K562 (cell line): ENCODE measurements at regions not wholly inside any gene's neighbourhood (a gene's known extent, or its start where the extent isn't known, plus 50 kb on each side); places are given as distances from the start of the nearest gene placed in this dataset.

Source experiments
- ATAC-seq: fragments of 200-7000 bp; cut with Tn5 transposase; 3 replicates; pipeline ENCODE4 v1.9.1; 2020; ENCODE audit warnings: moderate library complexity
- BruUV-seq: library from RNA; stranded (reverse); fragments of 400-500 nt; replicated peaks from 2 replicates; lab custom pipeline; 2021; lab: Mats Ljungman, UMichigan
- CTCF ChIA-PET: fragments of 300-600 bp; formaldehyde crosslinking; extraction: SDS; loops from one replicate; lab custom pipeline; 2021; ENCODE audit warnings: low intra/inter-chr PET ratio; lab: Yijun Ruan, JAX
- POLR2A ChIA-PET: fragments of 300-600, 350-650 bp; sonication (Branson Sonifier 250); formaldehyde crosslinking; extraction: SDS; loops from one replicate; lab custom pipeline; 2021; ENCODE audit warnings: antibody characterized with exemption, inconsistent platforms; lab: Yijun Ruan, JAX
- DNase-seq, 4 experiments: peaks; one replicate each; pipeline versions ENCODE4 v3.0.0 to v3.0.0-alpha.2; 2011 to 2018; ENCODE audit warnings: low spot score in 3 of 4, mixed read lengths in 3 of 4; ENCODE audit errors: extremely low read depth in 1 of 4
- FAIRE-seq: peaks from 2 replicates; lab custom pipeline; 2011; peaks lifted over from hg19 to GRCh38; lab: Jason Lieb, UNC
- H2AFZ ChIP-seq: 2 replicates; pipeline ENCODE4 v1.6.0; 2011; ENCODE audit warnings: low read depth, low read length, control low read depth, inconsistent platforms
- H3K27ac ChIP-seq: fragments of 200-600 bp; 3 replicates; pipeline ENCODE4 v1.8.0; 2011; ENCODE audit warnings: low read depth, mild to moderate bottlenecking, control low read depth, inconsistent platforms, low read length, moderate library complexity, mixed read lengths; ENCODE audit errors: extremely low read depth
- H3K27me3 ChIP-seq, 2 experiments: fragments of 300-600 bp in 1 of 2; 2 replicates in 1 of 2; 3 replicates in 1 of 2; pipeline versions ENCODE4 v1.6.0 to v1.8.0; 2011; ENCODE audit warnings: inconsistent platforms in 2 of 2, low read length in 2 of 2, mild to moderate bottlenecking in 1 of 2, mixed read lengths in 1 of 2, moderate library complexity in 1 of 2; ENCODE audit not compliant: control insufficient read depth in 2 of 2, insufficient read depth in 2 of 2
- H3K36me3 ChIP-seq: fragments of 300-600 bp; 3 replicates; pipeline ENCODE4 v1.8.0; 2011; ENCODE audit warnings: mild to moderate bottlenecking, low read length, inconsistent platforms; ENCODE audit not compliant: control insufficient read depth, insufficient read depth
- H3K4me1 ChIP-seq, 2 experiments: fragments of 200-600 bp in 1 of 2; replicated peaks in 1 of 2; 2 replicates in 1 of 2; 3 replicates in 1 of 2; pipeline versions ENCODE4 v1.5.1 to v1.8.0; 2011; ENCODE audit warnings: inconsistent platforms in 2 of 2, low read length in 2 of 2, mild to moderate bottlenecking in 1 of 2, mixed read lengths in 1 of 2, moderate library complexity in 1 of 2; ENCODE audit not compliant: control insufficient read depth in 2 of 2, insufficient read depth in 2 of 2
- H3K4me2 ChIP-seq: 2 replicates; pipeline ENCODE4 v1.6.1; 2011; ENCODE audit warnings: low read length, control low read depth, inconsistent platforms, mixed read lengths; ENCODE audit not compliant: insufficient read depth
- H3K4me3 ChIP-seq: fragments of 200-600 bp; sonication (generic), shearing (Covaris generic); 2 replicates; pipeline ENCODE4 v1.5.1; 2016; ENCODE audit warnings: control low read depth, inconsistent platforms
- H3K79me2 ChIP-seq: fragments of 200-600 bp; 3 replicates; pipeline ENCODE4 v1.8.0; 2011; ENCODE audit warnings: low read length, inconsistent platforms; ENCODE audit not compliant: control insufficient read depth, insufficient read depth
- H3K9ac ChIP-seq, 2 experiments: 2 replicates each; pipeline versions ENCODE4 v1.6.0 to v1.6.1; 2011; ENCODE audit warnings: low read depth in 2 of 2, low read length in 2 of 2, control low read depth in 1 of 2, inconsistent platforms in 1 of 2, mild to moderate bottlenecking in 1 of 2, mixed read lengths in 1 of 2; ENCODE audit not compliant: insufficient read depth in 1 of 2
- H3K9me1 ChIP-seq: one replicate; pipeline ENCODE4 v1.6.0; 2011; ENCODE audit warnings: inconsistent platforms, mild to moderate bottlenecking, low read length, moderate library complexity; ENCODE audit not compliant: control insufficient read depth, insufficient read depth
- H3K9me3 ChIP-seq: replicated peaks from 2 replicates; pipeline ENCODE4 v1.5.1; 2011; ENCODE audit warnings: low read depth, low read length, inconsistent platforms; ENCODE audit not compliant: control insufficient read depth, insufficient read depth
- H4K20me1 ChIP-seq: replicated peaks from 2 replicates; pipeline ENCODE4 v1.6.1; 2011; ENCODE audit warnings: low read length, inconsistent platforms, mixed read lengths; ENCODE audit not compliant: control insufficient read depth, insufficient read depth
- CREBBP ChIP-seq: IDR thresholded peaks from one replicate; pipeline ENCODE4 v1.6.1; 2012; ENCODE audit warnings: low read depth, mild to moderate bottlenecking, control low read depth, inconsistent platforms, low read length
- CXXC5 ChIP-seq: fragments of 250-450 bp; sonication (Bioruptor Pico); IDR thresholded peaks from 2 replicates; pipeline ENCODE4 v1.8.0; 2022; ENCODE audit warnings: inconsistent platforms, mild to moderate bottlenecking, moderate library complexity
- JUND ChIP-seq, 2 experiments: IDR thresholded peaks; 2 replicates in 1 of 2; 3 replicates in 1 of 2; pipeline ENCODE4 v1.6.1; 2011; ENCODE audit warnings: borderline replicate concordance in 2 of 2, low read depth in 2 of 2, low read length in 2 of 2, improper control_type of control experiment in 1 of 2, missing biosample characterization in 1 of 2, missing genetic modification characterization in 1 of 2, missing genetic modification reagents in 1 of 2
- NCOA2 ChIP-seq, 2 experiments: fragments of 450-650 bp; IDR thresholded peaks; 2 replicates each; pipeline ENCODE4 v1.6.1; 2018; ENCODE audit warnings: mild to moderate bottlenecking in 2 of 2, moderate library complexity in 1 of 2; ENCODE audit not compliant: partially characterized antibody in 2 of 2
- NRF1 ChIP-seq, 2 experiments: fragments of 450-650 bp; IDR thresholded peaks in 1 of 2; conservative IDR thresholded peaks in 1 of 2; 2 replicates each; pipeline ENCODE4 v1.6.1; 2014; ENCODE audit warnings: mild to moderate bottlenecking in 2 of 2
- PHF20 ChIP-seq: fragments of 450-650 bp; IDR thresholded peaks from 2 replicates; pipeline ENCODE4 v1.6.1; 2018; ENCODE audit not compliant: partially characterized antibody
- PYGO2 ChIP-seq: fragments of 450-650 bp; IDR thresholded peaks from 2 replicates; pipeline ENCODE4 v1.6.1; 2016; ENCODE audit warnings: mild to moderate bottlenecking, missing genetic modification characterization, moderate library complexity, missing compliant biosample characterization
- SRF ChIP-seq, 2 experiments: fragments of 250-450, 450-650 bp in 1 of 2; sonication (Bioruptor Pico) in 1 of 2; sonication (generic) in 1 of 2; formaldehyde crosslinking; IDR thresholded peaks; 2 replicates each; pipeline versions ENCODE4 v1.5.0 to v1.5.1; 2020 to 2022; ENCODE audit warnings: mild to moderate bottlenecking in 1 of 2, missing genetic modification reagents in 1 of 2
- ZFPM2 ChIP-seq: fragments of 250-450 bp; sonication (Bioruptor Pico); IDR thresholded peaks from 2 replicates; pipeline ENCODE4 v1.5.1; 2022; ENCODE audit warnings: mild to moderate bottlenecking
- ZNF431 ChIP-seq: sonication (generic); formaldehyde crosslinking; IDR thresholded peaks from 2 replicates; pipeline ENCODE4 v1.8.0; 2022; ENCODE audit warnings: mild to moderate bottlenecking, missing genetic modification reagents
- ZNF717 ChIP-seq: fragments of 250-450 bp; sonication (Bioruptor Pico); IDR thresholded peaks from 2 replicates; pipeline ENCODE4 v1.5.0; 2021
- ZNF76 ChIP-seq: fragments of 250-450 bp; sonication (Bioruptor Pico); IDR thresholded peaks from 2 replicates; pipeline ENCODE4 v1.4.0; 2020; ENCODE audit warnings: mild to moderate bottlenecking, moderate library complexity, borderline replicate concordance
- WGBS: fragments of 100-300 bp; shearing (Covaris generic); methylation state at CpG from one replicate; pipeline ENCODE4 v1.1.6; 2016; ENCODE audit warnings: low coverage, mixed read lengths; ENCODE audit not compliant: insufficient coverage; ENCODE audit errors: missing lambda C conversion rate; 5-methylcytosine and 5-hydroxymethylcytosine counted together
- in situ Hi-C: fragments of 300-500 bp; cut with MboI; formaldehyde crosslinking; loops from 4 replicates; pipeline ENCODE4 v1.15.0; 2018; ENCODE audit warnings: inconsistent platforms, mixed read lengths
- intact Hi-C: fragments of 100-400 bp; cut with micrococcal nuclease; formaldehyde crosslinking; loops from 2 replicates; pipeline ENCODE4 v1.14.2; 2022
- TF ChIP-seq, protein P1 (sequence below): IDR thresholded peaks from 2 replicates; pipeline ENCODE4 v1.6.1; 2011; ENCODE audit warnings: borderline replicate concordance, low read depth, mild to moderate bottlenecking, moderate library complexity, low read length; ENCODE audit not compliant: insufficient read depth, poor library complexity, severe bottlenecking
- TF ChIP-seq, protein P2 (sequence below): fragments of 250-450 bp; sonication (Bioruptor Pico); IDR thresholded peaks from 2 replicates; pipeline ENCODE4 v1.4.0; 2020
- TF ChIP-seq, protein P3 (sequence below): sonication (generic); formaldehyde crosslinking; IDR thresholded peaks from 2 replicates; pipeline ENCODE4 v1.8.0; 2023; ENCODE audit warnings: mild to moderate bottlenecking, missing genetic modification reagents
- TF ChIP-seq, protein P4 (sequence below): fragments of 450-650 bp; IDR thresholded peaks from 2 replicates; pipeline ENCODE4 v1.7.0; 2016; ENCODE audit warnings: borderline replicate concordance

DNA sequence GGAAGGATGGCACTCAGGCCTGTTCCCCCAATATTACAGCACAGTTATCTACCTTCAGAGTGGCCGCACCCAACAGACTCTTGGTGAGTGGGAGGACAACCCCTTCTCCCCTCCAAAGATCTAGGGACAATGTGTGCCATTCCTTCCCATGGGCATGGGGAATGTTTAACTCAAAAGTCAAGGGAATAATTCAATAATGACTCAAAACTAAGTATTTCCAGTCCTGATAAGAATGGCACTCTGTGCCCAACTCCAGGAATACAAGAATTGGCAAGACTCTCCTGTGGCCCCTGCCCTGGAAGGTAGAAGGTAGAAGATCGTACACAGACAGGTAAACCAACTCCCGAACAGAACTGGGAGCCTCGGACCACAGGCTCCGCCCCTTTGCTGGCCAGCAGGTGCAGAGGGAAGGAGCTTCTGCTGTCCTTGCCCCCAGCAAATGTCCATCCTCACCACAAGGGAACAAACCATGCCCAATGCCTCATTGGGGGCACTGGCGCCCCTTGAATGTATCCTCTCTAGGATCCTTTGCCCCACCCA, 514.0 kb downstream of the NPHP4 start:
- no peak for TF ChIP-seq ZNF717
- TF ChIP-seq ZNF76: no peak
- TF ChIP-seq, protein P1, sequence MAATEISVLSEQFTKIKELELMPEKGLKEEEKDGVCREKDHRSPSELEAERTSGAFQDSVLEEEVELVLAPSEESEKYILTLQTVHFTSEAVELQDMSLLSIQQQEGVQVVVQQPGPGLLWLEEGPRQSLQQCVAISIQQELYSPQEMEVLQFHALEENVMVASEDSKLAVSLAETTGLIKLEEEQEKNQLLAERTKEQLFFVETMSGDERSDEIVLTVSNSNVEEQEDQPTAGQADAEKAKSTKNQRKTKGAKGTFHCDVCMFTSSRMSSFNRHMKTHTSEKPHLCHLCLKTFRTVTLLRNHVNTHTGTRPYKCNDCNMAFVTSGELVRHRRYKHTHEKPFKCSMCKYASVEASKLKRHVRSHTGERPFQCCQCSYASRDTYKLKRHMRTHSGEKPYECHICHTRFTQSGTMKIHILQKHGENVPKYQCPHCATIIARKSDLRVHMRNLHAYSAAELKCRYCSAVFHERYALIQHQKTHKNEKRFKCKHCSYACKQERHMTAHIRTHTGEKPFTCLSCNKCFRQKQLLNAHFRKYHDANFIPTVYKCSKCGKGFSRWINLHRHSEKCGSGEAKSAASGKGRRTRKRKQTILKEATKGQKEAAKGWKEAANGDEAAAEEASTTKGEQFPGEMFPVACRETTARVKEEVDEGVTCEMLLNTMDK: no peak
- no peak for TF ChIP-seq NRF1 (conservative IDR thresholded peaks at IDR 0.05 in 1 of 2, IDR thresholded peaks at IDR 0.05 in 1 of 2)
- TF ChIP-seq, protein P2, sequence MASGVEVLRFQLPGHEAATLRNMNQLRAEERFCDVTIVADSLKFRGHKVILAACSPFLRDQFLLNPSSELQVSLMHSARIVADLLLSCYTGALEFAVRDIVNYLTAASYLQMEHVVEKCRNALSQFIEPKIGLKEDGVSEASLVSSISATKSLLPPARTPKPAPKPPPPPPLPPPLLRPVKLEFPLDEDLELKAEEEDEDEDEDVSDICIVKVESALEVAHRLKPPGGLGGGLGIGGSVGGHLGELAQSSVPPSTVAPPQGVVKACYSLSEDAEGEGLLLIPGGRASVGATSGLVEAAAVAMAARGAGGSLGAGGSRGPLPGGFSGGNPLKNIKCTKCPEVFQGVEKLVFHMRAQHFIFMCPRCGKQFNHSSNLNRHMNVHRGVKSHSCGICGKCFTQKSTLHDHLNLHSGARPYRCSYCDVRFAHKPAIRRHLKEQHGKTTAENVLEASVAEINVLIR (CRISPR knock-in tag): no peak
- no peak for TF ChIP-seq PYGO2
- no peak for TF ChIP-seq ZNF431 (CRISPR knock-in tag)
- no peak for TF ChIP-seq ZFPM2 (CRISPR knock-in tag)
- TF ChIP-seq, protein P3, sequence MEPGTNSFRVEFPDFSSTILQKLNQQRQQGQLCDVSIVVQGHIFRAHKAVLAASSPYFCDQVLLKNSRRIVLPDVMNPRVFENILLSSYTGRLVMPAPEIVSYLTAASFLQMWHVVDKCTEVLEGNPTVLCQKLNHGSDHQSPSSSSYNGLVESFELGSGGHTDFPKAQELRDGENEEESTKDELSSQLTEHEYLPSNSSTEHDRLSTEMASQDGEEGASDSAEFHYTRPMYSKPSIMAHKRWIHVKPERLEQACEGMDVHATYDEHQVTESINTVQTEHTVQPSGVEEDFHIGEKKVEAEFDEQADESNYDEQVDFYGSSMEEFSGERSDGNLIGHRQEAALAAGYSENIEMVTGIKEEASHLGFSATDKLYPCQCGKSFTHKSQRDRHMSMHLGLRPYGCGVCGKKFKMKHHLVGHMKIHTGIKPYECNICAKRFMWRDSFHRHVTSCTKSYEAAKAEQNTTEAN (CRISPR knock-in tag): no peak
- TF ChIP-seq, protein P4, sequence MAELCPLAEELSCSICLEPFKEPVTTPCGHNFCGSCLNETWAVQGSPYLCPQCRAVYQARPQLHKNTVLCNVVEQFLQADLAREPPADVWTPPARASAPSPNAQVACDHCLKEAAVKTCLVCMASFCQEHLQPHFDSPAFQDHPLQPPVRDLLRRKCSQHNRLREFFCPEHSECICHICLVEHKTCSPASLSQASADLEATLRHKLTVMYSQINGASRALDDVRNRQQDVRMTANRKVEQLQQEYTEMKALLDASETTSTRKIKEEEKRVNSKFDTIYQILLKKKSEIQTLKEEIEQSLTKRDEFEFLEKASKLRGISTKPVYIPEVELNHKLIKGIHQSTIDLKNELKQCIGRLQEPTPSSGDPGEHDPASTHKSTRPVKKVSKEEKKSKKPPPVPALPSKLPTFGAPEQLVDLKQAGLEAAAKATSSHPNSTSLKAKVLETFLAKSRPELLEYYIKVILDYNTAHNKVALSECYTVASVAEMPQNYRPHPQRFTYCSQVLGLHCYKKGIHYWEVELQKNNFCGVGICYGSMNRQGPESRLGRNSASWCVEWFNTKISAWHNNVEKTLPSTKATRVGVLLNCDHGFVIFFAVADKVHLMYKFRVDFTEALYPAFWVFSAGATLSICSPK: no peak
- no peak for TF ChIP-seq SRF (CRISPR knock-in tag; IDR thresholded peaks at IDR 0.05)
- no peak for TF ChIP-seq NCOA2 (IDR thresholded peaks at IDR 0.05; ENCODE audit: partially characterized antibody in 2 of 2)
- no peak for TF ChIP-seq CXXC5 (CRISPR knock-in tag)
- TF ChIP-seq CREBBP: no peak
- no peak for TF ChIP-seq JUND (IDR thresholded peaks at IDR 0.05; ENCODE audit: borderline replicate concordance, low read depth, low read length)
- no peak for TF ChIP-seq JUND (tag; IDR thresholded peaks at IDR 0.05; ENCODE audit: borderline replicate concordance, low read depth, low read length)
- no peak for TF ChIP-seq PHF20
- in situ Hi-C loops: no loop called here

More for the DNA sequence above, 514.0 kb downstream of the NPHP4 start:
- Histone ChIP-seq H3K4me3 (no peak overlapping the region), H3K36me3 (no peaks in the 10 kb centered on the region), H2AFZ (no peak overlapping the region), H3K9me1 (no peaks in the 10 kb centered on the region), H3K9me3 (no peaks in the 10 kb centered on the region), H4K20me1 (no peaks in the 10 kb centered on the region), H3K79me2 (no peaks in the 10 kb centered on the region), H3K4me2 (no peak overlapping the region), H3K27ac (no peak overlapping the region), H3K9ac (no peak overlapping the region), H3K4me1 (no peaks in the 10 kb centered on the region), H3K27me3 (peaks cover 9 to 69% of the 10 kb centered on the region in 2 experiments; a peak in 4 of 5 replicates)
- POLR2A ChIA-PET: no interaction called here
- DNase-seq (no peak), FAIRE-seq (no peak), ATAC-seq (no peak)
- 1% methylated on average over 6 of the region's 6 CpGs for WGBS
- BruUV-seq: no TSS peak
- intact Hi-C loops: no loop called here
- CTCF ChIA-PET: no interaction called here
